Stimulated activated CD4-positive, alpha-beta T cell treated with anti-CD3 and anti-CD28 coated beads, Interleukin-12 subunit alpha, Interleukin-12 subunit beta, amount 100 ng/mL, for 4 hours (primary cell): ENCODE measurements at regions not wholly inside any gene's neighbourhood (a gene's known extent, or its start where the extent isn't known, plus 50 kb on each side); places are given as distances from the start of the nearest gene placed in this dataset.
"Not testable (repeated sequence)": the region's sequence is repeated elsewhere in the genome, so short reads cannot be mapped to it uniquely, and the experiment has no call there.

Experiments used
- DNase-seq: peaks from one replicate; pipeline ENCODE4 v3.0.0-alpha.2; 2020

DNA sequence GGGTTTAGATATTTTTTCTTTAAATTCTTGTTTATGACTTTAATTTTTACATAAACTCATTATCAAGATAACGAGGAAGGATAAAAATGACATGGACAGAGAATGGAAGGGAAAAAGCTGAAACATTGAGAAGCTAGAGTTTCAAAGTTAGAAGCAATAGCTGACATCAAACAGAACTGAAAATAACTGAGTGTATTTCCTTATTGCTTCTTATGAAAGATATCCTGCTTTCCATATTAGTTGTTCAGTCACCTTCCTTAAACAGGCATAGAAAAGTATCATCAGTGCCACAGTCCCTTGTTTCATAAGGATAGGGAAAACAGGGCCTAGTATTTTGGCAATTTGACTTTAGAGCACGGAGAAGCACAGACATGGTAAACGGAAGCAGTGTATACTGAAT lies 460.5 kb upstream of the GHITM start:
- DNase-seq = no peak

DNA sequence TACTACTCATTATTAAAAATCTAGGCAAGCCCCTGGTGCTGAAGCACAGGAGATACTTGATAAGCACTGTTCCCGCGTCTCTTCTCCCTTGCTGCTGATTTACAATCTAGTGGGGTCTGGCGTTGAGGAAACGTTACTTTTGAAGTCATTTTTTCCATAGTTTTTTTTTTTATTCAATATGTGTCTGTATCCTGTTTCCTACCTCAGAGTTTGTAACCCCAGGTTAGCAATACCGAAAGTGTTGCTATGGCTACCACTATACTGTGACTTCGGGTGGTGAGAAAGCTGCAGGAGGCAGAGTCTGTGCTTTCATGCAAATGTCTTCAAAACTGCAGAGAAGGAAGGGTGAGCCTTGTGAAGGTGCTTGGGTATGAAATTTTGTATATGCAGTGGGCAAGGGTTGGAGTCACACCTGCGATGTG lies 458.8 kb upstream of the GHITM start:
- DNase-seq = no peak

DNA sequence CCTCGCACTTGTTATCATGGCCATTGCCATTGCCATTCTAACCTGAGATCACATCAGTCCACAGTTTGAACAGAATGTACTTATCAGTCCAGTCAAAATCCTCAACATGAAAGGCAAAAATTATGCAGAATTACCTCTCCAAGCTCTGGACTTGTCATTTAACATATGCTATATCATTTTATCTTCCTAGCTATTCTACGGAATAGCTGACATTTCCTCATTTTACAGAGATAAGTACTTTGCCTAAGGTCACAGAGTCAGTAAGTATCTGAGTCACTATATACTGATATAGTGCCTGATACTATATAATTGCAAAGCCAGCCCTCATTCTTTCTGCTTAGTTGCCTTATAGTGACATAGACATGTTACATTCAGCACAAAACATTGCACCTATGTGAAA lies 456.9 kb upstream of the GHITM start:
- DNase-seq = no peak

DNA sequence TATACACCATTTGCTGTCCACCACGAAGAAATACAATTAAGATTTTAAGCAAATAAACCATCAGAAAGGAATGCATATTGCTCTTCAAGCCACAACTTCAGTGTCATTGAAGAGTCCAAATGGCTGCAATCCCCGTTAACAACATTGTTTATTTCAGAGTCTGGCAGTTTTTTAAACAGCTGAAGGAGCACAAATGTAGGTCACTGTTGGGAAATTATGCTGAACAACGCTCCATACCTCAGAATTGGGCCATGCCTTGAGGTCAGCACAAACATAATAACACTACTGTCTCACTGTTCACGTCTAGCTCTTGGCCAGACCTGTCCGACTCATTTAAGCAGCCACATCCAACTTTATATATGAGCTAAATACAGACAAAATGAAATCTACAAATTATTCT lies 453.9 kb upstream of the GHITM start:
- DNase-seq = no peak

DNA sequence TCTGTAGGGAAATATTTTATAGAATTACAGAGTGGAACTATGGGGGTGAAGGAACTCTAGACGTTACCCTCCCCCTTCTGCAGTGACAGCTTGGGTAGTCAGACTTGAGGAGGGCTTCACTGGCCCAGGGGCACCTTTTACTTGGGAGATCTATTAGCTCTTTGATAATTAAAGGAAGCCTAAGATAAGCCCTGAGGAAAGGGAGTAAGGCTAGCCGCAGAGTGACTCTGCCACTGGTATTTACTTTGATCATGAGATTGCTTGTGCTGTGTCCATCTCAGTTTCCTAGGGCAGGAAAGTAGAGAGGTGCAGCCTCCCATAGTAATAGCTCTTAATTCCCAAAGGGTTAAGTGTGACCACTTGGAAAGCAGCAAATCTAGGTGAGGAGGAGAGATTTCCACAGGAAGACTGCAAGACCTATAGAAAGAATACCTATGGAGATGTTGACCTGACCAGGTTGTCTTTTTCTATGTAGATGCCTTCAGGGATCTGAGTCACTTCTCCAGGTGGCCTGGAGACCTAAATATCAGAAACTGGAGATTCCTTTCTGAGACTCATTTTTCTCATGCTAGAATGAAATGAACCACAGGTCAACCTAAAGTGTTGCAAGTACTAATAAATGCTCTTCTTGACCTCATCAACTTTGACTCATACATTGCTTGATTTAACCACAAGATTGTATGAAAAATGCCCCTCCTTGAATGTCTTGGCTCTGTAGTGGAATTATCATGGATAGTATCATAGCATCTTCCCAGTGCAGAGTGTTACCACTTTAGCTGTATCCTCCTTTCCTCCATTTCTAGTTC lies 447.3 kb upstream of the GHITM start:
- no peak for DNase-seq

- DNase-seq = no peak
Observed at GRCh38 chr10:83698899-83699298, 440.4 kb upstream of the GHITM start.

GRCh38 chr10:83701799-83702198 lies 437.5 kb upstream of the GHITM start:
- no peak for DNase-seq

GRCh38 chr10:83702731-83703130 lies 436.6 kb upstream of the GHITM start:
- no peak for DNase-seq

GRCh38 chr10:83706120-83706519 lies 433.2 kb upstream of the GHITM start:
- no peak for DNase-seq

DNA sequence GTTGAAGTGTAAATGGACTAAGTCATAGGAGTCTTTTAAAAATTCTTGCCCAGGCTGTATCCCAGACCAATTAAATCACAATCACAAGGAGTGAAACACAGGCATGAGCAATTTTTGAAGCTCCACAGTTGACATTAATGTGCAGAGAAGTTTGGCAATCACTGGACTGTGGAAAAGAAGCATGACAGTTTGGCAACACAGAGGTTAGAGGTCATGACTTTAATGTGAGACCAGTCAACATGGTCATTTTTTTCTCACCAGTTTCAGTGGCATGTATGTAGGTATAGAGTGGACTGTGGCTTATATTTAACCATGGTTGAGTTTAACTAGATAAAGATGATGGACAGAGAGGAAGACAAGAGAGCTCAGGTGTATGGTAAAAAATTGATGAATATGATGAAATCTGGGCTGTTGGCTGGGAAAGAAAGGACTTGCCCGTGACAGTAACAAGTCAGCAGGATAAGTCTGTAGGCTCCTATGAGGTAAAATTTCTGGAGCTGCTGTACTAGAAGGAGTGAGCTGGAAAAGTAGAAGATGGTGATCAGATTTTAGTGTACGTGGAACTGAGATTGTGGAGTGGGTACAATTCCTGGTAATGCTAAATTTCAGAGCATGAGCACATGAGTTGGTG lies 432.2 kb upstream of the GHITM start:
- DNase-seq = no peak

DNA sequence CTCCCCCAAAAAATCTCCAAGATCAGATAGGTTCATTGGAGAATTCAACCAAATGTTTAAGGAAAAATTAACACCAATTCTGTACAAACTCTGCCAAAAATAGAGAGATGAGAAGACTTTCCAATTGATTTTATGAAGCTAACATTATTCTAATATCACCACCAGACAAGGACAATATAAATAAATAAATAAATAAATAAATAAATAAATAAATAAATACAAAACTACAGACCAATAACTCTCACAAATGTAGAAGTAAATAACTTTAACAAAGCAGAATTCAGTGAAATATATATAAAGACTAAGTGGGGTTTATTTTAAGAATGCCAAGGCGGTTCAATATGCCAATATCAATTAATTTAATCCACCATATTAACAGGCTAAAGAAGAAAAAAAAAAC lies 425.9 kb upstream of the GHITM start:
- no peak for DNase-seq

- no peak for DNase-seq
Observed at GRCh38 chr10:83723080-83723479, 416.2 kb upstream of the GHITM start.

- no peak for DNase-seq
Observed at GRCh38 chr10:83724471-83725241, 414.7 kb upstream of the GHITM start.

GRCh38 chr10:83725567-83725966 lies 413.7 kb upstream of the GHITM start:
- no peak for DNase-seq

GRCh38 chr10:83734278-83734677 lies 405.0 kb upstream of the GHITM start:
- DNase-seq = no peak

DNA sequence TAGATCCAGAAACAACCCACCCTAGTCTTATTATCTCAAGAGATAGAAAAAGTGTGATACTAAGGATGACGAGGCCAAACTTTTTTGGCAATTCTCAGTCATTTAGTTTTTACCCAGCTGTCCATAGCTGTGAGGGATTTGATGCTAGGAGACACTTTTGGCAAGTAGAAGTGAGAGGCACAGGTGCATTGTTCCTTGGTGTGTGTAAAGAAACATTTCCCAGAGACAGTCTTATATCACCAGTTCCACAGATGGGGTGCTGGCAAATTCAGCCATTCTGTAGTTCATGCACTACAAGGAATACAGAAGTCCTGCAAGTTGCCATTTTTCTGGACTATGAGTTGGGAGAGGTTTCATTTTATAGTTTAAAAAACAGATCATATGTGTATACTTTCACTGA lies 403.3 kb upstream of the GHITM start:
- no peak for DNase-seq

- no peak for DNase-seq
Observed at GRCh38 chr10:83750604-83751003, 388.7 kb upstream of the GHITM start.

DNA sequence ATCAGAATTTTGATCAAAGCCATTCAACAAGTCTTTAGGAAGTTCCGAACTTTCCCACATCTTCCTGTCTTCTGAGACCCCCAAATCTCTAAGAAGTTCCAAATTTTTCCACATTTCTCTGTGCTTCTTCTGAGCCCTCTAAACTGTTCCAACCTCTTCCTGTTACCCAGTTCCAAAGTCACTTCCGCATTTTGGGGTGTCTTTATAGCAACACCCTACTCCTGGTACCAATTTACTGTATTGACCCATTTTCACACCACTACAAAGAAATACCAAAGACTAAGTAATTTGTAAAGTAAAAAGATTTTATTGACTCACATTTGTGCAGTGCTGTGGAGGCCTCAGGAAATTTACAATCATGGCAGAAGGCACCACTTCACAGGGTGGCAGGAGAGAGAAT lies 385.8 kb upstream of the GHITM start:
- DNase-seq = no peak

DNA sequence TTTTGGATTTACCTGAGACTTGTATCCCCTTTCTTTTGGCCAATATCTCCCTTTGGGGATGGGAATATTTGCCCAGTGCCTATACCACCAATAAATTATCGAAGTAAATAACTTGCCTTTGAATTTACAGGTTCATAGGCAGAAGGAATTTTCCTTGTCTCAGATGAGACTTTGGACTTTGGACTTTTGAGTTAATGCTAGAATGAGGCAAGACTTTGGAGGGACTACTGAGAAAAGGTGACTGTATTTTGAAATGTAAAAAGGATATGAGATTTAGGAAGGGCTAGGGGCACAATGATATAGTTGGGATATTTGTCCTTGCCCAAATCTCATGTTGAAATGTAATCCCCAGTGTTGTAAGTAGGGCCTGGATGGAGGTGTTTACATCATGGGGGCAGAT lies 384.5 kb upstream of the GHITM start:
- DNase-seq = no peak

DNA sequence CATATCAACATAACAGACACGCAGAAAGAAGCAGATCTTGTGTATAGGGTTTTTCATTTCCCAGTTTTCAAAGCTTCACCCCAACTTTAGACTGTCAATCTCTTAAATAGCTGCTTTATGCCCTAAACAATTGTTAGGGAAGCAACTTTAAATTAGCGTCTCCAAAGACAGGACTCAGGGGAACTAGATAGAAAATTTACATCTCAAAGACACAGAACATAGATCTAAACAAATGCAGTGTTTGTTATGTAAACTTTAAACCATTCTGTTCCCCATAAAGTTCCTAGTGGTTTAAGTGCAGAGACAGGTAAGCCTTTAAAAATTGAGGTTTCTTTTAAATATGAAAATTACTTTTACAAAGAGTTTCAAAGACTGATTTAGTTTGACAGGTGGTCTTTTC lies 379.2 kb upstream of the GHITM start:
- no peak for DNase-seq

DNA sequence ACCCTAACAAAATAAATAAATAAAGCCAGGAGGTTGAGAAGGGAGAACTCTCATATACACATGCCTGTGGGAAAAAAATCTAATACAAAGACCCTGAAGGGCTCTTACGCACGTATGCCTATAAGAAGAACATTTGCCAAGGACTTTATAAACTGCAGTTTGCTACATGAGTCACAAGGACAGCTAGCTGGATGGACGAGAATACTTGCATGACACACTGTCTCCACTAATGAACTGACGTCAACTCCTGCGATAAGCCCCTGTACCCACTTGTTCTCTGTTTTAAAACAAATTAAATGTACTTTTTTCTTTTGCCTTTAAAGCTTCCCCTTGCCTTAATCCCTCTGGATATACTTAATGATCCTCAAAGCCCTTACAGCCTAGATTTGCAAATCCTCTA lies 374.6 kb upstream of the GHITM start:
- no peak for DNase-seq

DNA sequence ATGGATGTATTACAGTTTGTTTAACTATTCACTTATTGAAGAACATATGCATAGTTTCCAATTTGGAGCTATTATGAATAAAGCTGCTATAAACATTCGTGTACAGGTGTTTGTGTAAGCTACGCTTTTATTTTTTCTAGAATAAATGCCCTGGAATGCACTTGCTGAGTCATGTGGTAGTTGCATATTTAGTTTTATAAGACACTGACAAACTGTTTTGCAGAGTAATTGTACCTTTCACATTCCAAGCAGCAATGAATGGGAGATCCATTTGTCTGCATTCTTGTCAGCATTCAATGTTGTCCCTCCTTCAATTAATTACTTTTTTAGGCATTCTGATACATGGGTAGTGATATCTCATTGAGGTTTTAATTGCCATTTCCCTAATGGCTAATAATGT lies 373.6 kb upstream of the GHITM start:
- DNase-seq = no peak

- no peak for DNase-seq
Observed at GRCh38 chr10:83769281-83769820, 370.0 kb upstream of the GHITM start.

DNA sequence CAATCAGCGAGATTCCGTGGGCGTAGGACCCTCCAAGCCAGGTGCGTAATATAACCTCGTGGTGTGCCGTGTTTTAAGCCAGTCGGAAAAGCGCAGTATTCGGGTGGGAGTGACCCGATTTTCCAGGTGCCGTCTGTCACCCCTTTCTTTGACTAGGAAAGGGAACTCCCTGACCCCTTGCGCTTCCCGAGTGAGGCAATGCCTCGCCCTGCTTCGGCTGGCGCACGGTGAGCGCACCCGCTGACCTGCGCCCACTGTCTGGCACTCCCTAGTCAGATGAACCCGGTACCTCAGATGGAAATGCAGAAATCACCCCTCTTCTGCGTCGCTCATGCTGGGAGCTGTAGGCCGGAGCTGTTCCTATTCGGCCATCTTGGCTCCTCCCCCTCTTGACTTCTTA lies 352.6 kb upstream of the GHITM start:
- DNase-seq = not testable (repeated sequence)
